ENCODE measurements at regions not wholly inside any gene's neighbourhood (a gene's known extent, or its start where the extent isn't known, plus 50 kb on each side); places are given as distances from the start of the nearest gene placed in this dataset.

DNA sequence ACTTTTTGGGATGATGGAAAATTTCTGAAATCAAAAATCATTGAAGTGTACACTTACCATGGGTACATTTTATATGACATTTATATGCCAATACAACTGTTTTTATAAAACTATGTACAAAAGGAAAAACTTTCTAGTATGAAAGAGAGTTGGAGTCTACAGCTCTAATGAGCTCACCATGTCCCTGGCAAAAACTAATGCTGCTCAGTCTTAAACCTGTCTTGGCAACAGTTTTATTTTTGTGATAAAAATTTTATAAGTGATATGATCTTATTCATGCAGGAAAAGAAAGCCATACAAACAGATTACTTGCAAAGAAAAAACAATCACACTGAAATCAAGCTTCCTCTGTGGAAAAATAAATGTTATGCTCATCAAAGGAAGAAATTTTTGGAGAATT is 78.9 kb upstream of the RASEF start:
- TF ChIP-seq ZNF138 (CRISPR knock-in tag; conservative IDR thresholded peaks at IDR 0.05) (no peak), JAZF1 (CRISPR knock-in tag; IDR thresholded peaks at IDR 0.05) (no peak), IRF2 (CRISPR knock-in tag; IDR thresholded peaks at IDR 0.05; ENCODE audit: borderline replicate concordance, low read depth) (no peak), SMAD3 (CRISPR knock-in tag; IDR thresholded peaks at IDR 0.05; ENCODE audit: borderline replicate concordance) (no peak), CREM (CRISPR knock-in tag; IDR thresholded peaks at IDR 0.05) (no peak), TP53 (CRISPR knock-in tag; IDR thresholded peaks at IDR 0.05) (no peak), ATF1 (CRISPR knock-in tag; IDR thresholded peaks at IDR 0.05) (no peak)
- TF ChIP-seq, protein P1, sequence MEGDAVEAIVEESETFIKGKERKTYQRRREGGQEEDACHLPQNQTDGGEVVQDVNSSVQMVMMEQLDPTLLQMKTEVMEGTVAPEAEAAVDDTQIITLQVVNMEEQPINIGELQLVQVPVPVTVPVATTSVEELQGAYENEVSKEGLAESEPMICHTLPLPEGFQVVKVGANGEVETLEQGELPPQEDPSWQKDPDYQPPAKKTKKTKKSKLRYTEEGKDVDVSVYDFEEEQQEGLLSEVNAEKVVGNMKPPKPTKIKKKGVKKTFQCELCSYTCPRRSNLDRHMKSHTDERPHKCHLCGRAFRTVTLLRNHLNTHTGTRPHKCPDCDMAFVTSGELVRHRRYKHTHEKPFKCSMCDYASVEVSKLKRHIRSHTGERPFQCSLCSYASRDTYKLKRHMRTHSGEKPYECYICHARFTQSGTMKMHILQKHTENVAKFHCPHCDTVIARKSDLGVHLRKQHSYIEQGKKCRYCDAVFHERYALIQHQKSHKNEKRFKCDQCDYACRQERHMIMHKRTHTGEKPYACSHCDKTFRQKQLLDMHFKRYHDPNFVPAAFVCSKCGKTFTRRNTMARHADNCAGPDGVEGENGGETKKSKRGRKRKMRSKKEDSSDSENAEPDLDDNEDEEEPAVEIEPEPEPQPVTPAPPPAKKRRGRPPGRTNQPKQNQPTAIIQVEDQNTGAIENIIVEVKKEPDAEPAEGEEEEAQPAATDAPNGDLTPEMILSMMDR (IDR thresholded peaks at IDR 0.05) = no peak
- TF ChIP-seq, protein P2, sequence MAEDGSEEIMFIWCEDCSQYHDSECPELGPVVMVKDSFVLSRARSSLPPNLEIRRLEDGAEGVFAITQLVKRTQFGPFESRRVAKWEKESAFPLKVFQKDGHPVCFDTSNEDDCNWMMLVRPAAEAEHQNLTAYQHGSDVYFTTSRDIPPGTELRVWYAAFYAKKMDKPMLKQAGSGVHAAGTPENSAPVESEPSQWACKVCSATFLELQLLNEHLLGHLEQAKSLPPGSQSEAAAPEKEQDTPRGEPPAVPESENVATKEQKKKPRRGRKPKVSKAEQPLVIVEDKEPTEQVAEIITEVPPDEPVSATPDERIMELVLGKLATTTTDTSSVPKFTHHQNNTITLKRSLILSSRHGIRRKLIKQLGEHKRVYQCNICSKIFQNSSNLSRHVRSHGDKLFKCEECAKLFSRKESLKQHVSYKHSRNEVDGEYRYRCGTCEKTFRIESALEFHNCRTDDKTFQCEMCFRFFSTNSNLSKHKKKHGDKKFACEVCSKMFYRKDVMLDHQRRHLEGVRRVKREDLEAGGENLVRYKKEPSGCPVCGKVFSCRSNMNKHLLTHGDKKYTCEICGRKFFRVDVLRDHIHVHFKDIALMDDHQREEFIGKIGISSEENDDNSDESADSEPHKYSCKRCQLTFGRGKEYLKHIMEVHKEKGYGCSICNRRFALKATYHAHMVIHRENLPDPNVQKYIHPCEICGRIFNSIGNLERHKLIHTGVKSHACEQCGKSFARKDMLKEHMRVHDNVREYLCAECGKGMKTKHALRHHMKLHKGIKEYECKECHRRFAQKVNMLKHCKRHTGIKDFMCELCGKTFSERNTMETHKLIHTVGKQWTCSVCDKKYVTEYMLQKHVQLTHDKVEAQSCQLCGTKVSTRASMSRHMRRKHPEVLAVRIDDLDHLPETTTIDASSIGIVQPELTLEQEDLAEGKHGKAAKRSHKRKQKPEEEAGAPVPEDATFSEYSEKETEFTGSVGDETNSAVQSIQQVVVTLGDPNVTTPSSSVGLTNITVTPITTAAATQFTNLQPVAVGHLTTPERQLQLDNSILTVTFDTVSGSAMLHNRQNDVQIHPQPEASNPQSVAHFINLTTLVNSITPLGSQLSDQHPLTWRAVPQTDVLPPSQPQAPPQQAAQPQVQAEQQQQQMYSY (CRISPR knock-in tag; IDR thresholded peaks at IDR 0.05) = no peak
- TF ChIP-seq, protein P3, sequence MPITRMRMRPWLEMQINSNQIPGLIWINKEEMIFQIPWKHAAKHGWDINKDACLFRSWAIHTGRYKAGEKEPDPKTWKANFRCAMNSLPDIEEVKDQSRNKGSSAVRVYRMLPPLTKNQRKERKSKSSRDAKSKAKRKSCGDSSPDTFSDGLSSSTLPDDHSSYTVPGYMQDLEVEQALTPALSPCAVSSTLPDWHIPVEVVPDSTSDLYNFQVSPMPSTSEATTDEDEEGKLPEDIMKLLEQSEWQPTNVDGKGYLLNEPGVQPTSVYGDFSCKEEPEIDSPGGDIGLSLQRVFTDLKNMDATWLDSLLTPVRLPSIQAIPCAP (CRISPR knock-in tag; IDR thresholded peaks at IDR 0.05) = no peak
- TF ChIP-seq, protein P4, sequence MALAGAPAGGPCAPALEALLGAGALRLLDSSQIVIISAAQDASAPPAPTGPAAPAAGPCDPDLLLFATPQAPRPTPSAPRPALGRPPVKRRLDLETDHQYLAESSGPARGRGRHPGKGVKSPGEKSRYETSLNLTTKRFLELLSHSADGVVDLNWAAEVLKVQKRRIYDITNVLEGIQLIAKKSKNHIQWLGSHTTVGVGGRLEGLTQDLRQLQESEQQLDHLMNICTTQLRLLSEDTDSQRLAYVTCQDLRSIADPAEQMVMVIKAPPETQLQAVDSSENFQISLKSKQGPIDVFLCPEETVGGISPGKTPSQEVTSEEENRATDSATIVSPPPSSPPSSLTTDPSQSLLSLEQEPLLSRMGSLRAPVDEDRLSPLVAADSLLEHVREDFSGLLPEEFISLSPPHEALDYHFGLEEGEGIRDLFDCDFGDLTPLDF (CRISPR knock-in tag; IDR thresholded peaks at IDR 0.05) = no peak
- TF ChIP-seq, protein P5, sequence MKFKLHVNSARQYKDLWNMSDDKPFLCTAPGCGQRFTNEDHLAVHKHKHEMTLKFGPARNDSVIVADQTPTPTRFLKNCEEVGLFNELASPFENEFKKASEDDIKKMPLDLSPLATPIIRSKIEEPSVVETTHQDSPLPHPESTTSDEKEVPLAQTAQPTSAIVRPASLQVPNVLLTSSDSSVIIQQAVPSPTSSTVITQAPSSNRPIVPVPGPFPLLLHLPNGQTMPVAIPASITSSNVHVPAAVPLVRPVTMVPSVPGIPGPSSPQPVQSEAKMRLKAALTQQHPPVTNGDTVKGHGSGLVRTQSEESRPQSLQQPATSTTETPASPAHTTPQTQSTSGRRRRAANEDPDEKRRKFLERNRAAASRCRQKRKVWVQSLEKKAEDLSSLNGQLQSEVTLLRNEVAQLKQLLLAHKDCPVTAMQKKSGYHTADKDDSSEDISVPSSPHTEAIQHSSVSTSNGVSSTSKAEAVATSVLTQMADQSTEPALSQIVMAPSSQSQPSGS (CRISPR knock-in tag; IDR thresholded peaks at IDR 0.05; ENCODE audit: borderline replicate concordance, low read depth) = no peak

Data from WTC11 (cell line).